ENCODE measurements at regions not wholly inside any gene's neighbourhood (a gene's known extent, or its start where the extent isn't known, plus 50 kb on each side); places are given as distances from the start of the nearest gene placed in this dataset.
"Not testable (repeated sequence)": the region's sequence is repeated elsewhere in the genome, so short reads cannot be mapped to it uniquely, and the experiment has no call there.

GRCh38 chr21:23930565-23930964 lies 1676.7 kb downstream of the MRPL39 start:
- intact Hi-C loops (cut with micrococcal nuclease; ENCODE audit: unreplicated experiment) = no loop called here
- BruUV-seq (replicated peaks) = no TSS peak
- CTCF ChIA-PET = no interaction called here
- no peak for TF ChIP-seq CTCF (IDR thresholded peaks at IDR 0.05; ENCODE audit: unreplicated experiment)
- no peak for DNase-seq
- no peaks in the 10 kb centered on the region for H3K36me3 Mint-ChIP-seq (ENCODE audit: insufficient read depth, unreplicated experiment)
- no peaks in the 10 kb centered on the region for H3K27me3 Mint-ChIP-seq (ENCODE audit: unreplicated experiment)
- H3K27ac Mint-ChIP-seq (ENCODE audit: unreplicated experiment) = no peak overlapping the region
- no peaks in the 10 kb centered on the region for H3K4me1 Mint-ChIP-seq (ENCODE audit: low read depth, unreplicated experiment)
- H3K4me3 Mint-ChIP-seq (ENCODE audit: low read depth, unreplicated experiment) = no peak overlapping the region
- peaks cover 3% of the 10 kb centered on the region for H3K9me3 Mint-ChIP-seq (ENCODE audit: low read depth, unreplicated experiment)

DNA sequence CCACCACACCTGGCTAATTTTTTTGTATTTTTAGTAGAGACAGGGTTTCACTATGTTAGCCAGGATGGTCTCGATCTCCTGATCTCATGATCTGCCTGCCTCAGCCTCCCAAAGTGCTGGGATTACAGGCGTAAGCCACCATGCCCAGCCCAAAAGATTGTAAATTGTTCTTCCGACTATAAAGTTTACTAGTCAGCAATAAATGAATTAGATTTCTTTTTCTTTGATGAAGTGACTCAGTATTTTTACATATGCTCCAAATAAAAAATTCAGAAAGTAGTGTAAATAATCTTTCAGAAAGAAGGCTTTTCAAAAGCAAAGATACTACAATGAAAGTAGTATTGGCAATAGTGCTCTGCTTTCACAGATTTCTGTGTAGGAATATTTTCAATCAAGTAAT lies 1680.9 kb downstream of the MRPL39 start:
- H3K9me3 Mint-ChIP-seq (ENCODE audit: low read depth, unreplicated experiment); H3K27me3 Mint-ChIP-seq (ENCODE audit: unreplicated experiment); H3K36me3 Mint-ChIP-seq (ENCODE audit: insufficient read depth, unreplicated experiment); intact Hi-C loops (cut with micrococcal nuclease; ENCODE audit: unreplicated experiment); BruUV-seq (replicated peaks); H3K4me3 Mint-ChIP-seq (ENCODE audit: low read depth, unreplicated experiment); CTCF ChIA-PET; H3K4me1 Mint-ChIP-seq (ENCODE audit: low read depth, unreplicated experiment); DNase-seq; H3K27ac Mint-ChIP-seq (ENCODE audit: unreplicated experiment): not testable (repeated sequence)

GRCh38 chr21:23921670-23922418 lies 1685.4 kb downstream of the MRPL39 start:
- intact Hi-C loops (cut with micrococcal nuclease; ENCODE audit: unreplicated experiment) = no loop called here
- H3K9me3 Mint-ChIP-seq (ENCODE audit: low read depth, unreplicated experiment) = peaks cover 4% of the 10 kb centered on the region

DNA sequence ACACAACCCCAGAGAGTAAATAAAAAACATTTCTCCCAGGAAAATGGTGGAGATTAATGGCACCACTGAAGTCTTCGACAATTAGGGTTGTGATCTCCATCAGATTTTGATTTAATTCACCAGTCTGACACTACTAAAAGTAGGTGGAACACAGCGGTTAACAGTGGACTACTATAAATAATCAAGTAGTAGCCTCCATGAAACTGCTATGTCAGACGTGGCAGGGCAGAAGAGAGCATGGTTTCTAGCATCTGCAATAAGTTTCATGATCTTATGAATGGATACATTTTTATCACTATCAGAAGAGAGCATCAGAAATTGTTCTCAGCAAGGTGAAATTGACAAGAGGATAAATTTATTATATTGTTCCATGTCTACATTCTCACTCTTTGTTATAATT lies 1706.6 kb downstream of the MRPL39 start:
- Mint-ChIP-seq H3K9me3 (ENCODE audit: low read depth, unreplicated experiment) (peaks cover 14% of the 10 kb centered on the region), H3K27me3 (ENCODE audit: unreplicated experiment) (no peaks in the 10 kb centered on the region), H3K36me3 (ENCODE audit: insufficient read depth, unreplicated experiment) (no peaks in the 10 kb centered on the region), H3K27ac (ENCODE audit: unreplicated experiment) (no peak overlapping the region), H3K4me1 (ENCODE audit: low read depth, unreplicated experiment) (no peaks in the 10 kb centered on the region), H3K4me3 (ENCODE audit: low read depth, unreplicated experiment) (no peak overlapping the region)
- BruUV-seq (replicated peaks) = no TSS peak
- no peak for DNase-seq
- CTCF ChIA-PET = no interaction called here
- TF ChIP-seq CTCF (IDR thresholded peaks at IDR 0.05; ENCODE audit: unreplicated experiment) = no peak
- intact Hi-C loops (cut with micrococcal nuclease; ENCODE audit: unreplicated experiment) = no loop called here

More at GRCh38 chr21:23921670-23922418, 1685.4 kb downstream of the MRPL39 start:
- Mint-ChIP-seq H3K27ac (ENCODE audit: unreplicated experiment) (no peak overlapping the region), H3K27me3 (ENCODE audit: unreplicated experiment) (no peaks in the 10 kb centered on the region), H3K4me3 (ENCODE audit: low read depth, unreplicated experiment) (no peak overlapping the region), H3K36me3 (ENCODE audit: insufficient read depth, unreplicated experiment) (no peaks in the 10 kb centered on the region), H3K4me1 (ENCODE audit: low read depth, unreplicated experiment) (no peaks in the 10 kb centered on the region)
- no peak for DNase-seq
- CTCF ChIA-PET = interaction anchor here (0.8 kb wide), 1 partner anchor 27 kb away, joined by 4 read pairs; no protein-coding TSS in a partner anchor
- TF ChIP-seq CTCF (IDR thresholded peaks at IDR 0.05; ENCODE audit: unreplicated experiment) = no peak
- BruUV-seq (replicated peaks) = no TSS peak

- no peak for TF ChIP-seq CTCF (IDR thresholded peaks at IDR 0.05; ENCODE audit: unreplicated experiment)
- Mint-ChIP-seq H3K4me3 (ENCODE audit: low read depth, unreplicated experiment) (no peak overlapping the region), H3K27me3 (ENCODE audit: unreplicated experiment) (no peaks in the 10 kb centered on the region), H3K4me1 (ENCODE audit: low read depth, unreplicated experiment) (no peaks in the 10 kb centered on the region), H3K27ac (ENCODE audit: unreplicated experiment) (no peak overlapping the region), H3K36me3 (ENCODE audit: insufficient read depth, unreplicated experiment) (no peaks in the 10 kb centered on the region), H3K9me3 (ENCODE audit: low read depth, unreplicated experiment) (peaks cover 14% of the 10 kb centered on the region)
- DNase-seq = no peak
- intact Hi-C loops (cut with micrococcal nuclease; ENCODE audit: unreplicated experiment) = no loop called here
- BruUV-seq (replicated peaks) = no TSS peak
- CTCF ChIA-PET = no interaction called here
These were observed 1707.7 kb downstream of the MRPL39 start for GRCh38 chr21:23899561-23899960.

Data from Calu3 (cell line).